Esophagus (tissue), 2 donors: ENCODE measurements at regions not wholly inside any gene's neighbourhood (a gene's known extent, or its start where the extent isn't known, plus 50 kb on each side); places are given as distances from the start of the nearest gene placed in this dataset.

Source experiments
- H3K27ac ChIP-seq, 2 donors: one replicate each; pipeline ENCODE4 v1.5.1; 2013; ENCODE audit warnings: low read depth in 2 of 2, mild to moderate bottlenecking in 2 of 2, inconsistent platforms in 1 of 2, low read length in 1 of 2, moderate library complexity in 1 of 2
- H3K27me3 ChIP-seq, 2 donors: one replicate each; pipeline ENCODE4 v1.6.1; 2013; ENCODE audit warnings: low read length in 2 of 2, control low read depth in 1 of 2, mild to moderate bottlenecking in 1 of 2; ENCODE audit not compliant: insufficient read depth in 2 of 2, control insufficient read depth in 1 of 2
- H3K36me3 ChIP-seq, 2 donors: one replicate each; pipeline ENCODE4 v1.6.1; 2013; ENCODE audit warnings: low read length in 1 of 2; ENCODE audit not compliant: control insufficient read depth in 2 of 2, insufficient read depth in 2 of 2
- H3K4me1 ChIP-seq, 2 donors: one replicate each; pipeline ENCODE4 v1.6.1; 2013; ENCODE audit warnings: low read length in 1 of 2; ENCODE audit not compliant: control insufficient read depth in 2 of 2, insufficient read depth in 2 of 2
- H3K4me3 ChIP-seq, 2 donors: one replicate each; pipeline ENCODE4 v1.5.1; 2013; ENCODE audit warnings: low read length in 2 of 2, mild to moderate bottlenecking in 2 of 2, low read depth in 1 of 2, moderate library complexity in 1 of 2
- H3K9me3 ChIP-seq, 2 donors: one replicate each; pipeline ENCODE4 v1.6.1; 2013; ENCODE audit warnings: mild to moderate bottlenecking in 2 of 2, low read depth in 1 of 2, low read length in 1 of 2, moderate library complexity in 1 of 2; ENCODE audit not compliant: control insufficient read depth in 2 of 2, insufficient read depth in 1 of 2
- WGBS, 2 donors: extraction: QIAGEN DNeasy Blood & Tissue Kit; methylation state at CpG; one replicate each; pipeline ENCODE4 v1.1.7; 2013; 5-methylcytosine and 5-hydroxymethylcytosine counted together
- donor health status: healthy with polysubstance abuse.
- donor health status: Bipolar disorder and iron deficiency.

GRCh38 chr6:1037430-1038202, 274.3 kb upstream of the FOXQ1 start:
- Histone ChIP-seq H3K27ac (peak overlapping the region in 1 of 2 donors; percentile 58), H3K36me3 (no peaks in the 10 kb centered on the region), H3K4me1 (peaks cover 2 to 10% of the 10 kb centered on the region in 2 donors), H3K4me3 (no peak overlapping the region), H3K27me3 (no peaks in the 10 kb centered on the region), H3K9me3 (no peaks in the 10 kb centered on the region)
- WGBS, 2 donors = 81 to 83% methylated on average over 10 of the region's 10 CpGs

- Histone ChIP-seq H3K4me3 (no peak overlapping the region), H3K4me1 (peaks cover 2 to 10% of the 10 kb centered on the region in 2 donors), H3K27ac (no peak overlapping the region), H3K27me3 (no peaks in the 10 kb centered on the region), H3K9me3 (no peaks in the 10 kb centered on the region), H3K36me3 (no peaks in the 10 kb centered on the region)
- WGBS, 2 donors = 76 to 84% methylated on average over 11 of the region's 11 CpGs
Observed at GRCh38 chr6:1035401-1035800, 276.5 kb upstream of the FOXQ1 start.

GRCh38 chr6:1031720-1032119, 280.2 kb upstream of the FOXQ1 start:
- 72 to 79% methylated on average over 2 of the region's 2 CpGs for WGBS, 2 donors
- Histone ChIP-seq H3K9me3 (no peaks in the 10 kb centered on the region), H3K4me1 (peaks cover 0 to 2% of the 10 kb centered on the region in 2 donors), H3K27ac (no peak overlapping the region), H3K27me3 (no peaks in the 10 kb centered on the region), H3K4me3 (no peak overlapping the region), H3K36me3 (no peaks in the 10 kb centered on the region)

GRCh38 chr6:1029141-1029540, 282.8 kb upstream of the FOXQ1 start:
- H3K36me3 ChIP-seq = no peaks in the 10 kb centered on the region
- H3K27me3 ChIP-seq = no peaks in the 10 kb centered on the region
- H3K27ac ChIP-seq = no peak overlapping the region
- H3K4me1 ChIP-seq = peaks cover 0 to 3% of the 10 kb centered on the region in 2 donors
- no peak overlapping the region for H3K4me3 ChIP-seq
- 88 to 96% methylated on average over 5 of the region's 5 CpGs for whole genome bisulfite sequencing, 2 donors
- H3K9me3 ChIP-seq = no peaks in the 10 kb centered on the region

GRCh38 chr6:1028723-1029122, 283.2 kb upstream of the FOXQ1 start:
- WGBS, 2 donors = 95% methylated on average over 8 of the region's 8 CpGs
- H3K36me3 ChIP-seq = no peaks in the 10 kb centered on the region
- peaks cover 0 to 5% of the 10 kb centered on the region in 2 donors for H3K4me1 ChIP-seq

GRCh38 chr6:1027795-1028569, 283.9 kb upstream of the FOXQ1 start:
- Histone ChIP-seq H3K27me3 (no peaks in the 10 kb centered on the region), H3K9me3 (no peaks in the 10 kb centered on the region), H3K4me3 (no peak overlapping the region), H3K4me1 (peaks cover 0 to 7% of the 10 kb centered on the region in 2 donors), H3K27ac (no peak overlapping the region), H3K36me3 (no peaks in the 10 kb centered on the region)
- 83 to 86% methylated on average over 9 of the region's 9 CpGs for WGBS, 2 donors

More at GRCh38 chr6:1028723-1029122, 283.2 kb upstream of the FOXQ1 start:
- no peaks in the 10 kb centered on the region for H3K9me3 ChIP-seq
- no peak overlapping the region for H3K27ac ChIP-seq
- H3K27me3 ChIP-seq = no peaks in the 10 kb centered on the region
- no peak overlapping the region for H3K4me3 ChIP-seq

GRCh38 chr6:1027109-1027794, 284.6 kb upstream of the FOXQ1 start:
- Histone ChIP-seq H3K27me3 (no peaks in the 10 kb centered on the region), H3K36me3 (no peaks in the 10 kb centered on the region), H3K9me3 (no peaks in the 10 kb centered on the region), H3K27ac (peak overlapping the region in 1 of 2 donors; percentile 12), H3K4me1 (peaks cover 0 to 7% of the 10 kb centered on the region in 2 donors), H3K4me3 (no peak overlapping the region)
- WGBS, 2 donors = 66 to 70% methylated on average over 9 of the region's 9 CpGs

- H3K36me3 ChIP-seq = no peaks in the 10 kb centered on the region
- H3K4me1 ChIP-seq = peaks cover 0 to 7% of the 10 kb centered on the region in 2 donors
- WGBS, 2 donors = 93 to 95% methylated on average over 3 of the region's 3 CpGs
- no peaks in the 10 kb centered on the region for H3K27me3 ChIP-seq
- no peaks in the 10 kb centered on the region for H3K9me3 ChIP-seq
- no peak overlapping the region for H3K27ac ChIP-seq
- H3K4me3 ChIP-seq = no peak overlapping the region
Observed at GRCh38 chr6:1025821-1026220, 286.1 kb upstream of the FOXQ1 start.

- no peaks in the 10 kb centered on the region for H3K36me3 ChIP-seq
- 23 to 51% methylated on average over 9 of the region's 9 CpGs for WGBS, 2 donors
- no peak overlapping the region for H3K4me3 ChIP-seq
- no peak overlapping the region for H3K27ac ChIP-seq
- H3K4me1 ChIP-seq = peaks cover 0 to 7% of the 10 kb centered on the region in 2 donors
- no peaks in the 10 kb centered on the region for H3K9me3 ChIP-seq
- H3K27me3 ChIP-seq = no peaks in the 10 kb centered on the region
Observed at GRCh38 chr6:1024587-1024986, 287.3 kb upstream of the FOXQ1 start.
